ENCODE measurements at regions not wholly inside any gene's neighbourhood (a gene's known extent, or its start where the extent isn't known, plus 50 kb on each side); places are given as distances from the start of the nearest gene placed in this dataset.

DNA sequence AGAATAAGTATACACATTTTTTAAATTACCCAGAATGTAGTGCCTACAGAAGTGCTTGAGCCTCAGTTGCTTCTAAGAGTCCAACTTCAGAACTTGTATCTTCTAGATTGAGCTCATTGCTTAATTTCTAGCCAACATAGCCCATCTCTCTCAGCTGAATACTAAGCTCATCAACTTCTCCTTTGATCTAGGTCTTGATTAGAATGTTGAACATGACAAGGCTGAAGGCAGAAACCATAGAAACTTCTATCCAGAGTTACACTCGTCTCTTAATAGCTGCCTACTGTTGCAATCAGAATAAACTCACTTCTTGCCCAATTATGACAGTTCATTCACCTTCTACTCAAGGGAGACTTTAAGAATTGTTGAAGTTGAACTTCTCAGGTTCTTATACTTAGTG is 327.3 kb upstream of the THBS1 start (continued):
- no peak for TF ChIP-seq RELA (CRISPR knock-in tag; IDR thresholded peaks at IDR 0.05; ENCODE audit: borderline replicate concordance)
- TF ChIP-seq IRF2 (CRISPR knock-in tag; IDR thresholded peaks at IDR 0.05; ENCODE audit: borderline replicate concordance, low read depth): no peak
- TF ChIP-seq, protein P1, sequence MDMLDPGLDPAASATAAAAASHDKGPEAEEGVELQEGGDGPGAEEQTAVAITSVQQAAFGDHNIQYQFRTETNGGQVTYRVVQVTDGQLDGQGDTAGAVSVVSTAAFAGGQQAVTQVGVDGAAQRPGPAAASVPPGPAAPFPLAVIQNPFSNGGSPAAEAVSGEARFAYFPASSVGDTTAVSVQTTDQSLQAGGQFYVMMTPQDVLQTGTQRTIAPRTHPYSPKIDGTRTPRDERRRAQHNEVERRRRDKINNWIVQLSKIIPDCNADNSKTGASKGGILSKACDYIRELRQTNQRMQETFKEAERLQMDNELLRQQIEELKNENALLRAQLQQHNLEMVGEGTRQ (CRISPR knock-in tag; IDR thresholded peaks at IDR 0.05): no peak
- TF ChIP-seq, protein P2, sequence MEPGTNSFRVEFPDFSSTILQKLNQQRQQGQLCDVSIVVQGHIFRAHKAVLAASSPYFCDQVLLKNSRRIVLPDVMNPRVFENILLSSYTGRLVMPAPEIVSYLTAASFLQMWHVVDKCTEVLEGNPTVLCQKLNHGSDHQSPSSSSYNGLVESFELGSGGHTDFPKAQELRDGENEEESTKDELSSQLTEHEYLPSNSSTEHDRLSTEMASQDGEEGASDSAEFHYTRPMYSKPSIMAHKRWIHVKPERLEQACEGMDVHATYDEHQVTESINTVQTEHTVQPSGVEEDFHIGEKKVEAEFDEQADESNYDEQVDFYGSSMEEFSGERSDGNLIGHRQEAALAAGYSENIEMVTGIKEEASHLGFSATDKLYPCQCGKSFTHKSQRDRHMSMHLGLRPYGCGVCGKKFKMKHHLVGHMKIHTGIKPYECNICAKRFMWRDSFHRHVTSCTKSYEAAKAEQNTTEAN (CRISPR knock-in tag; IDR thresholded peaks at IDR 0.05): no peak
- TF ChIP-seq, protein P3, sequence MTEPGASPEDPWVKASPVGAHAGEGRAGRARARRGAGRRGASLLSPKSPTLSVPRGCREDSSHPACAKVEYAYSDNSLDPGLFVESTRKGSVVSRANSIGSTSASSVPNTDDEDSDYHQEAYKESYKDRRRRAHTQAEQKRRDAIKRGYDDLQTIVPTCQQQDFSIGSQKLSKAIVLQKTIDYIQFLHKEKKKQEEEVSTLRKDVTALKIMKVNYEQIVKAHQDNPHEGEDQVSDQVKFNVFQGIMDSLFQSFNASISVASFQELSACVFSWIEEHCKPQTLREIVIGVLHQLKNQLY (CRISPR knock-in tag; IDR thresholded peaks at IDR 0.05): no peak
- TF ChIP-seq ZNF232 (CRISPR knock-in tag; IDR thresholded peaks at IDR 0.05): no peak
- TF ChIP-seq SMAD4 (CRISPR knock-in tag; IDR thresholded peaks at IDR 0.05): no peak
- no peak for TF ChIP-seq ZNF263 (CRISPR knock-in tag; IDR thresholded peaks at IDR 0.05; ENCODE audit: low read depth)

DNA sequence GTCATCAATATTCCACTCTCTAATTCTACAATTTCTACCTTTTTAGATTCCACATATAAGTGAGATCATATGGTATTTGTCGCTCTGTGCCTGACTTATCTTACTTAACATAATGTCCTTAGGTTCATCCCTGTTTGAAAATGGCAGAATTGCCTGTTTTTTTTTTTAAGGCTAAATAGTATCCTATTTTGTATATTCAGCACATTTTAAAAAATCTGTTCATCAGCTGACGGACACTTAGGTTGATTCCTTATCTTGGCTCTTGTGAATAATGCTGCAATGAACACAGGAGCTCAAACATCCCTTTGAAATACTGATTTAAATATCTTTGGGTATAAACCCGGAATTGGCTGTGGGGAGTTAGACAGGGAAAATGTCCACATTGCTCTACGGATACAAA is 326.7 kb upstream of the THBS1 start:
- no peak for DNase-seq (ENCODE audit: low spot score)
- H3K27ac Mint-ChIP-seq: no peak overlapping the region
- TF ChIP-seq NFATC4 (CRISPR knock-in tag; IDR thresholded peaks at IDR 0.05): no peak
- TF ChIP-seq, protein P4, sequence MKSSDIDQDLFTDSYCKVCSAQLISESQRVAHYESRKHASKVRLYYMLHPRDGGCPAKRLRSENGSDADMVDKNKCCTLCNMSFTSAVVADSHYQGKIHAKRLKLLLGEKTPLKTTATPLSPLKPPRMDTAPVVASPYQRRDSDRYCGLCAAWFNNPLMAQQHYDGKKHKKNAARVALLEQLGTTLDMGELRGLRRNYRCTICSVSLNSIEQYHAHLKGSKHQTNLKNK (CRISPR knock-in tag; IDR thresholded peaks at IDR 0.05): no peak
- TF ChIP-seq, protein P5, sequence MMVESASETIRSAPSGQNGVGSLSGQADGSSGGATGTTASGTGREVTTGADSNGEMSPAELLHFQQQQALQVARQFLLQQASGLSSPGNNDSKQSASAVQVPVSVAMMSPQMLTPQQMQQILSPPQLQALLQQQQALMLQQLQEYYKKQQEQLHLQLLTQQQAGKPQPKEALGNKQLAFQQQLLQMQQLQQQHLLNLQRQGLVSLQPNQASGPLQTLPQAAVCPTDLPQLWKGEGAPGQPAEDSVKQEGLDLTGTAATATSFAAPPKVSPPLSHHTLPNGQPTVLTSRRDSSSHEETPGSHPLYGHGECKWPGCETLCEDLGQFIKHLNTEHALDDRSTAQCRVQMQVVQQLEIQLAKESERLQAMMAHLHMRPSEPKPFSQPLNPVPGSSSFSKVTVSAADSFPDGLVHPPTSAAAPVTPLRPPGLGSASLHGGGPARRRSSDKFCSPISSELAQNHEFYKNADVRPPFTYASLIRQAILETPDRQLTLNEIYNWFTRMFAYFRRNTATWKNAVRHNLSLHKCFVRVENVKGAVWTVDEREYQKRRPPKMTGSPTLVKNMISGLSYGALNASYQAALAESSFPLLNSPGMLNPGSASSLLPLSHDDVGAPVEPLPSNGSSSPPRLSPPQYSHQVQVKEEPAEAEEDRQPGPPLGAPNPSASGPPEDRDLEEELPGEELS (CRISPR knock-in tag; IDR thresholded peaks at IDR 0.05): no peak
- TF ChIP-seq, protein P6, sequence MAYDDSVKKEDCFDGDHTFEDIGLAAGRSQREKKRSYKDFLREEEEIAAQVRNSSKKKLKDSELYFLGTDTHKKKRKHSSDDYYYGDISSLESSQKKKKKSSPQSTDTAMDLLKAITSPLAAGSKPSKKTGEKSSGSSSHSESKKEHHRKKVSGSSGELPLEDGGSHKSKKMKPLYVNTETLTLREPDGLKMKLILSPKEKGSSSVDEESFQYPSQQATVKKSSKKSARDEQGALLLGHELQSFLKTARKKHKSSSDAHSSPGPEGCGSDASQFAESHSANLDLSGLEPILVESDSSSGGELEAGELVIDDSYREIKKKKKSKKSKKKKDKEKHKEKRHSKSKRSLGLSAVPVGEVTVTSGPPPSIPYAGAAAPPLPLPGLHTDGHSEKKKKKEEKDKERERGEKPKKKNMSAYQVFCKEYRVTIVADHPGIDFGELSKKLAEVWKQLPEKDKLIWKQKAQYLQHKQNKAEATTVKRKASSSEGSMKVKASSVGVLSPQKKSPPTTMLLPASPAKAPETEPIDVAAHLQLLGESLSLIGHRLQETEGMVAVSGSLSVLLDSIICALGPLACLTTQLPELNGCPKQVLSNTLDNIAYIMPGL (CRISPR knock-in tag; IDR thresholded peaks at IDR 0.05): no peak
- TF ChIP-seq, protein P2 (CRISPR knock-in tag; IDR thresholded peaks at IDR 0.05): no peak
- no peak for TF ChIP-seq MYBL2 (CRISPR knock-in tag; IDR thresholded peaks at IDR 0.05)
- TF ChIP-seq TP53 (CRISPR knock-in tag; IDR thresholded peaks at IDR 0.05): no peak
- TF ChIP-seq, protein P7, sequence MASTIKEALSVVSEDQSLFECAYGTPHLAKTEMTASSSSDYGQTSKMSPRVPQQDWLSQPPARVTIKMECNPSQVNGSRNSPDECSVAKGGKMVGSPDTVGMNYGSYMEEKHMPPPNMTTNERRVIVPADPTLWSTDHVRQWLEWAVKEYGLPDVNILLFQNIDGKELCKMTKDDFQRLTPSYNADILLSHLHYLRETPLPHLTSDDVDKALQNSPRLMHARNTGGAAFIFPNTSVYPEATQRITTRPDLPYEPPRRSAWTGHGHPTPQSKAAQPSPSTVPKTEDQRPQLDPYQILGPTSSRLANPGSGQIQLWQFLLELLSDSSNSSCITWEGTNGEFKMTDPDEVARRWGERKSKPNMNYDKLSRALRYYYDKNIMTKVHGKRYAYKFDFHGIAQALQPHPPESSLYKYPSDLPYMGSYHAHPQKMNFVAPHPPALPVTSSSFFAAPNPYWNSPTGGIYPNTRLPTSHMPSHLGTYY (CRISPR knock-in tag; IDR thresholded peaks at IDR 0.05): no peak
- TF ChIP-seq ETV6 (CRISPR knock-in tag; IDR thresholded peaks at IDR 0.05): no peak
- TF ChIP-seq ZNF263 (CRISPR knock-in tag; IDR thresholded peaks at IDR 0.05; ENCODE audit: low read depth): no peak
- TF ChIP-seq TEAD4 (CRISPR knock-in tag; IDR thresholded peaks at IDR 0.05): no peak
- TF ChIP-seq FOXP1 (CRISPR knock-in tag; IDR thresholded peaks at IDR 0.05; ENCODE audit: borderline replicate concordance): no peak
- TF ChIP-seq ZNF317 (CRISPR knock-in tag; IDR thresholded peaks at IDR 0.05; ENCODE audit: borderline replicate concordance, low read depth): no peak
- TF ChIP-seq HMGA2 (CRISPR knock-in tag; IDR thresholded peaks at IDR 0.05): no peak
- TF ChIP-seq SMAD3 (CRISPR knock-in tag; IDR thresholded peaks at IDR 0.05; ENCODE audit: borderline replicate concordance): no peak
- TF ChIP-seq, protein P8, sequence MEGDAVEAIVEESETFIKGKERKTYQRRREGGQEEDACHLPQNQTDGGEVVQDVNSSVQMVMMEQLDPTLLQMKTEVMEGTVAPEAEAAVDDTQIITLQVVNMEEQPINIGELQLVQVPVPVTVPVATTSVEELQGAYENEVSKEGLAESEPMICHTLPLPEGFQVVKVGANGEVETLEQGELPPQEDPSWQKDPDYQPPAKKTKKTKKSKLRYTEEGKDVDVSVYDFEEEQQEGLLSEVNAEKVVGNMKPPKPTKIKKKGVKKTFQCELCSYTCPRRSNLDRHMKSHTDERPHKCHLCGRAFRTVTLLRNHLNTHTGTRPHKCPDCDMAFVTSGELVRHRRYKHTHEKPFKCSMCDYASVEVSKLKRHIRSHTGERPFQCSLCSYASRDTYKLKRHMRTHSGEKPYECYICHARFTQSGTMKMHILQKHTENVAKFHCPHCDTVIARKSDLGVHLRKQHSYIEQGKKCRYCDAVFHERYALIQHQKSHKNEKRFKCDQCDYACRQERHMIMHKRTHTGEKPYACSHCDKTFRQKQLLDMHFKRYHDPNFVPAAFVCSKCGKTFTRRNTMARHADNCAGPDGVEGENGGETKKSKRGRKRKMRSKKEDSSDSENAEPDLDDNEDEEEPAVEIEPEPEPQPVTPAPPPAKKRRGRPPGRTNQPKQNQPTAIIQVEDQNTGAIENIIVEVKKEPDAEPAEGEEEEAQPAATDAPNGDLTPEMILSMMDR (IDR thresholded peaks at IDR 0.05): no peak
- TF ChIP-seq, protein P9, sequence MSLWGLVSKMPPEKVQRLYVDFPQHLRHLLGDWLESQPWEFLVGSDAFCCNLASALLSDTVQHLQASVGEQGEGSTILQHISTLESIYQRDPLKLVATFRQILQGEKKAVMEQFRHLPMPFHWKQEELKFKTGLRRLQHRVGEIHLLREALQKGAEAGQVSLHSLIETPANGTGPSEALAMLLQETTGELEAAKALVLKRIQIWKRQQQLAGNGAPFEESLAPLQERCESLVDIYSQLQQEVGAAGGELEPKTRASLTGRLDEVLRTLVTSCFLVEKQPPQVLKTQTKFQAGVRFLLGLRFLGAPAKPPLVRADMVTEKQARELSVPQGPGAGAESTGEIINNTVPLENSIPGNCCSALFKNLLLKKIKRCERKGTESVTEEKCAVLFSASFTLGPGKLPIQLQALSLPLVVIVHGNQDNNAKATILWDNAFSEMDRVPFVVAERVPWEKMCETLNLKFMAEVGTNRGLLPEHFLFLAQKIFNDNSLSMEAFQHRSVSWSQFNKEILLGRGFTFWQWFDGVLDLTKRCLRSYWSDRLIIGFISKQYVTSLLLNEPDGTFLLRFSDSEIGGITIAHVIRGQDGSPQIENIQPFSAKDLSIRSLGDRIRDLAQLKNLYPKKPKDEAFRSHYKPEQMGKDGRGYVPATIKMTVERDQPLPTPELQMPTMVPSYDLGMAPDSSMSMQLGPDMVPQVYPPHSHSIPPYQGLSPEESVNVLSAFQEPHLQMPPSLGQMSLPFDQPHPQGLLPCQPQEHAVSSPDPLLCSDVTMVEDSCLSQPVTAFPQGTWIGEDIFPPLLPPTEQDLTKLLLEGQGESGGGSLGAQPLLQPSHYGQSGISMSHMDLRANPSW (CRISPR knock-in tag; conservative IDR thresholded peaks at IDR 0.05; ENCODE audit: low read depth): no peak

More for the DNA sequence above, 326.7 kb upstream of the THBS1 start:
- ChIA-PET POLR2A (no interaction called here), CTCF (no interaction called here)
- Mint-ChIP-seq H3K27me3 (ENCODE audit: low read depth) (no peaks in the 10 kb centered on the region), H3K9me3 (no peaks in the 10 kb centered on the region), H3K4me3 (no peak overlapping the region), H3K36me3 (no peaks in the 10 kb centered on the region), H3K4me1 (no peaks in the 10 kb centered on the region)
- no peak for ATAC-seq
